ENCODE measurements at regions not wholly inside any gene's neighbourhood (a gene's known extent, or its start where the extent isn't known, plus 50 kb on each side); places are given as distances from the start of the nearest gene placed in this dataset.

- Histone ChIP-seq H3K9me2 (ENCODE audit: low read depth, low read length) (no peaks in the 10 kb centered on the region), H3K9ac (ENCODE audit: low read length) (no peak overlapping the region), H3K4me3 (ENCODE audit: low read depth, low read length, poor library complexity, severe bottlenecking) (no peak overlapping the region), H4K20me1 (ENCODE audit: insufficient read depth, low read length) (no peaks in the 10 kb centered on the region), H3K27ac (ENCODE audit: low read depth, low read length, poor library complexity, severe bottlenecking) (no peak overlapping the region), H3K79me2 (ENCODE audit: insufficient read depth, low read length) (no peaks in the 10 kb centered on the region), H3K4me1 (ENCODE audit: insufficient read depth, low read length, severe bottlenecking) (no peaks in the 10 kb centered on the region), H3K9me3 (ENCODE audit: low read length) (no peaks in the 10 kb centered on the region), H3K27me3 (ENCODE audit: insufficient read depth, low read length) (no peaks in the 10 kb centered on the region), H3F3A (ENCODE audit: insufficient read depth, low read length) (no peaks in the 10 kb centered on the region), H3K36me3 (ENCODE audit: insufficient read depth, low read length) (no peaks in the 10 kb centered on the region), H3K4me2 (ENCODE audit: low read length) (no peak overlapping the region), H2AFZ (ENCODE audit: low read length) (no peak overlapping the region)
- TF ChIP-seq CTCF (IDR thresholded peaks at IDR 0.05; ENCODE audit: low read length), result no peak
- TF ChIP-seq EZH2 (IDR thresholded peaks at IDR 0.05; ENCODE audit: borderline replicate concordance, low read length), result no peak
Measured at GRCh38 chr16:76816475-76816874, 374.5 kb upstream of the MON1B start.

- no peaks in the 10 kb centered on the region for H3K9me3 ChIP-seq (ENCODE audit: low read length)
- no peaks in the 10 kb centered on the region for H3K79me2 ChIP-seq (ENCODE audit: insufficient read depth, low read length)
- H3K36me3 ChIP-seq (ENCODE audit: insufficient read depth, low read length), result no peaks in the 10 kb centered on the region
- no peak overlapping the region for H3K4me2 ChIP-seq (ENCODE audit: low read length)
- H4K20me1 ChIP-seq (ENCODE audit: insufficient read depth, low read length), result no peaks in the 10 kb centered on the region
- H3K9me2 ChIP-seq (ENCODE audit: low read depth, low read length), result no peaks in the 10 kb centered on the region
- no peak overlapping the region for H3K4me3 ChIP-seq (ENCODE audit: low read depth, low read length, poor library complexity, severe bottlenecking)
- H3K27me3 ChIP-seq (ENCODE audit: insufficient read depth, low read length), result no peaks in the 10 kb centered on the region
- H3K4me1 ChIP-seq (ENCODE audit: insufficient read depth, low read length, severe bottlenecking), result no peaks in the 10 kb centered on the region
- no peaks in the 10 kb centered on the region for H3F3A ChIP-seq (ENCODE audit: insufficient read depth, low read length)
- no peak for TF ChIP-seq CTCF (IDR thresholded peaks at IDR 0.05; ENCODE audit: low read length)
- TF ChIP-seq EZH2 (IDR thresholded peaks at IDR 0.05; ENCODE audit: borderline replicate concordance, low read length), result no peak
- H3K27ac ChIP-seq (ENCODE audit: low read depth, low read length, poor library complexity, severe bottlenecking), result no peak overlapping the region
- H3K9ac ChIP-seq (ENCODE audit: low read length), result no peak overlapping the region
- no peak overlapping the region for H2AFZ ChIP-seq (ENCODE audit: low read length)
Measured at GRCh38 chr16:76818606-76819181, 372.3 kb upstream of the MON1B start.

- no peak overlapping the region for H3K4me3 ChIP-seq (ENCODE audit: low read depth, low read length, poor library complexity, severe bottlenecking)
- no peaks in the 10 kb centered on the region for H3K27me3 ChIP-seq (ENCODE audit: insufficient read depth, low read length)
- H3K9ac ChIP-seq (ENCODE audit: low read length), result no peak overlapping the region
- no peaks in the 10 kb centered on the region for H3K9me3 ChIP-seq (ENCODE audit: low read length)
- TF ChIP-seq EZH2 (IDR thresholded peaks at IDR 0.05; ENCODE audit: borderline replicate concordance, low read length) (no peak), CTCF (IDR thresholded peaks at IDR 0.05; ENCODE audit: low read length) (no peak)
- no peaks in the 10 kb centered on the region for H3K36me3 ChIP-seq (ENCODE audit: insufficient read depth, low read length)
- no peak overlapping the region for H3K27ac ChIP-seq (ENCODE audit: low read depth, low read length, poor library complexity, severe bottlenecking)
- H3K9me2 ChIP-seq (ENCODE audit: low read depth, low read length), result no peaks in the 10 kb centered on the region
- H4K20me1 ChIP-seq (ENCODE audit: insufficient read depth, low read length), result no peaks in the 10 kb centered on the region
- H2AFZ ChIP-seq (ENCODE audit: low read length), result no peak overlapping the region
- no peaks in the 10 kb centered on the region for H3F3A ChIP-seq (ENCODE audit: insufficient read depth, low read length)
- no peaks in the 10 kb centered on the region for H3K4me1 ChIP-seq (ENCODE audit: insufficient read depth, low read length, severe bottlenecking)
- H3K79me2 ChIP-seq (ENCODE audit: insufficient read depth, low read length), result no peaks in the 10 kb centered on the region
- no peak overlapping the region for H3K4me2 ChIP-seq (ENCODE audit: low read length)
Measured at GRCh38 chr16:76819226-76819916, 371.6 kb upstream of the MON1B start.

Measured in OCI-LY1 (cell line).